CD4-positive, alpha-beta T cell treated with Interleukin-2 at 100 ng/mL for 4 hours (primary cell): ENCODE measurements at regions not wholly inside any gene's neighbourhood (a gene's known extent, or its start where the extent isn't known, plus 50 kb on each side); places are given as distances from the start of the nearest gene placed in this dataset.

Experiments
- DNase-seq: peaks from one replicate; pipeline ENCODE4 v3.0.0-alpha.2; 2020; ENCODE audit warnings: low spot score

DNA sequence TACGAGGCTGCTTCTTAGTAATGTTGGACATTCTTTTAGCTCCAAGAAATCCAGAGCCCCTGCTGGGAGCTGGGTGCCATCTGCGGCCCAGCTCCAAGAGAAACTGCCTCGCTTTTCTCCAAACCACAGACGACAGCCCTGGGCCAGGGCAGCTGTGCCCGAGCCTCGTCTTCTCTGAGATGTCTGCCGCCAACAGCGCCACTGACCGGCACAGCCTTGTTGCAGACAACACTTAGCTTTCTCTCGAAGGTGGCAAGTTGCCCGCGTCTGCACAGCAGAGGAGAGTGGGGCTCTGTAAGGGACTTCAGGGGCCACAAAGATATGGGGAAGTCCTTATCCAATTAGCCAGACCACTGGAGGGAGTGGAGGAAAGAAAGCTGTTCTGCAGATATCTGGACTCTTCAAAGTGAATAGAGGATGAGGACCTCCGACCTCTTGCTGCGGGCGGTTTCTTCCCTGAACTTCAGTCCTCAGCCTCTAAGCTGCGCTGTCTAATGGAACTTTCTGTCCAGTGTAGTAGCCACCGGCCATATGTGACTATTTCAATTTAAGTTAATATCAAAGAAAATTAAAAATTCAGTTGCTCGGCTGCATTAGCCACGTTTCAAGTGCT, 63.9 kb upstream of the DISP3 start:
- no peak for DNase-seq

DNA sequence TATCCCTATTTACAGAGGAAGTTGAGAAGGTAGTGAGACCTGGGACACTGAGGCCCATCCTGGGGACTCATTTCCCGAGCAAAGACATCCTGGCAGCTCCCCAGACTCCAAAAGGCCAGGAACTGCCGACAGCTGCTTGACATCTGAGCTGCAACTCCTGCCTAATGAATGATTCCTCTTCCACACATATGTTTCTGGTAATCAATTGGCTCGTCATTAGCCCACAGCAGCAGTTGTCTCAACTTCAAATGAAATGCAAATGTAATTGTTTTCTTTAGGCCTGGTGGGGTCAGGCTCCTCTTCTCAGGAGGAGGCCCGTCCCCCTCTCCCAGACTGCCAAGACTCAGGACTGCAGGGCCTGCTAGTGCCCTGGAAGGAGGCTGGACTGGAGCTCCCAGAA, 61.8 kb upstream of the DISP3 start:
- DNase-seq: no peak

DNA sequence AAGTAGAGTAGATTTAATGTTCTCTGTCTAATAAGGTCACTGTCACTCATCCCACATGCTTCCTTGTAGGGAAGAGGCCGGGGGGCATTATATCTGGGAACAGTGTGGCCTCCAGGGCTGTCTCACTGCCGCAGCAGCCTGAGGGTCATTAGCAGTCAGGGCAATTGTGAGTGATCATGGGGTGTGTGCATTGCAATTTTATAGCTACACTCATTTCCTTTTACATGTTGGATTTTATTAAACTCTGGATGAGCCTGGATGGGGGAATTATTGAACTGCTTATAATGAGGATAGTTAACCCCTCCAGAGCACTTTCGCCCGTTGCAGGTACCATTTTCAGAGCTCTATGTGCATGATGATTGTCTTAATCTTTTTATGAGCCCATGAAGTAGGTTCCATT, 60.9 kb upstream of the DISP3 start:
- DNase-seq: no peak

DNA sequence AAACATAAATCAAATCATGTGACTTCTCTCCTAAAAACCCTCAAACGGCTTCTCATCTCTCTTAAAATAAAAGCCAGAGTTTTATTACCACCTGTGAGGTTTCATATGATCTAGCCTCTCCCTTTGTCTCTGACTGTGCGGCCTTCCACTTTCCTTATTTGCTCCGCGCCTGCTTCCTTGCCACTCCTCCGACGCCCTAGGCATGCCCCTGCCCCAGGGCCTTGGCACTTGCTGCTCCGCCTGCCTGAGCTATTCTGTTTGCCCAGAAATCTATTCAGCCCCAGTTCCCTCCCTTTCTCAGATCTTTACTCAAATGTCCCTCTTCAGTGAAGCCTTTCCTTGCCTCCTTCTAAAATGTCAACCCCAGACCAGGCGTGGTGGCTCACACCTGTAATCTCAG, 57.5 kb upstream of the DISP3 start:
- DNase-seq: no peak

DNA sequence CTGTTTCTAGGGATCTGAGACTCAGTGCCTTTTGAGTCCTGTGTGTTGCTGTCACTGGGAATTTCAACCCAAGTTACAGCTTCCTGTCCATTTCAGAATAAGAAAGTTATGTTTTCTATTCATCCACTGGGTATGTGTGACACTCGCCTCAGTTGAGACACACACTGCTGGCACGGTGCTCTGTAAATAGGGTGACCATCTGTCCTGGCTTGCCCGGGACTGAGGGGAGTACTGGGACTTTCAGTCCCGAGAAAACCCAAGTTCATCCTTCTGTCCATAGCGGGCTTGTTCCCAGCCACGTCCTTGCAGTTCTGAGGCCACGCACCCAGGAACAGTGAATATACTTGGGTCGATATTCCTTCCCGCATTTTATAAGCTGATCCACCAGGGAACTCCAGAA, 56.3 kb upstream of the DISP3 start:
- no peak for DNase-seq

DNA sequence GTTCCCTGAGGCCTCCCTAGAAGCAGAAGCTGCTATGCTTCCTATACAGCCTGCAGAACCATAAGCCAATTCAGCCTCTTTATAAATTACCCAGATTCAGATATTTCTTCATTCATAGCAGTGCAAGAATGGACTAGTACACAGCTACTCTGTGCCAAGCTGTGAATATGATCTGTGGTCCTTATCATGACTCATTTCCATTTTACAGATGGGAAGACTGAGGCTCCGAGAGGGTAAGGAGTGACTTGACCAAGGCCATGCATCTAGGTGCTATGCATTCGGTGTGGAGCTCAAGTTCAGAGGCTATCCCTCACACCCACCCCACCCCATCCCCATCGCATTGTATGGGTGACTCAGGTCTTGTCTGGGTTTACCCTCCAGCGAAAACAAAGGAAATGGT, 52.3 kb upstream of the DISP3 start:
- DNase-seq: no peak

DNA sequence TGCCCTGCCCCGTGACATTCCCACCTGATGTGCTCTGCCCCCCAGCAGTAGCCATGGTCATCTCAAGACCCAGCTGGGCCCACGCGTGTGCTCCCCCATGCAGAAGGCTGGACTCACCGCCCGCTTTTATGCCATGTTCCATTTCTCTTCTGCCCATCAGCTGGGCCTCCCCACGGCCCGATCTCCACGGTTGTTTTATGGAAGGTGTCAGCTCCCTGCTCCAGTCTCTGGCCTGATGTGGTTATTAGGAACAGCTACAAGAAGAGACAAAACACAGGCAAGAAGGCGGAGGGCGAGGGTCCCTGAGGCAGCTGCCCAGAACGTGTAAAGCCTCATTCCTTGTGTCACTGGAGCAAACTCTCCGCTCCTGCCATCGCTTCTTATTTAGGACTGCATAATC, 50.2 kb upstream of the DISP3 start:
- DNase-seq: no peak
